Right ventricle myocardium superior (tissue), 1 donor: ENCODE measurements at regions not wholly inside any gene's neighbourhood (a gene's known extent, or its start where the extent isn't known, plus 50 kb on each side); places are given as distances from the start of the nearest gene placed in this dataset.
A peak's percentile ranks its signal among the peaks of the same experiment; 100 is the strongest.

Experiments
- ATAC-seq: fragments of 200-7000 bp; cut with Tn5 transposase; one replicate; pipeline ENCODE4 v1.9.1; 2020; ENCODE audit warnings: mild to moderate bottlenecking; ENCODE audit not compliant: poor library complexity
- DNase-seq: peaks from one replicate; pipeline ENCODE4 v3.0.0-alpha.2; 2020
- intact Hi-C: fragments of 100-400 bp; cut with DNase I; formaldehyde crosslinking; loops from one replicate; pipeline ENCODE4 v1.11.2; 2022
- donor health status: DM: no; HTN: yes; CAD: no; lungs with severe emphysema.

GRCh38 chr11:92276773-92277172 lies 52.2 kb downstream of the FAT3 start:
- intact Hi-C loops: no loop called here
- DNase-seq (no peak), ATAC-seq (no peak)

- DNase-seq (no peak), ATAC-seq (no peak)
- intact Hi-C loops: no loop called here
These were observed 53.3 kb downstream of the FAT3 start for GRCh38 chr11:92277871-92278270.

GRCh38 chr11:92278791-92279433 lies 54.3 kb downstream of the FAT3 start:
- DNase-seq (no peak), ATAC-seq (no peak)
- intact Hi-C loops: no loop called here

- intact Hi-C loops: no loop called here
- ATAC-seq (no peak), DNase-seq (no peak)
These were observed 59.5 kb downstream of the FAT3 start for GRCh38 chr11:92284107-92284506.

GRCh38 chr11:92284558-92284957 lies 59.9 kb downstream of the FAT3 start:
- ATAC-seq (peak; percentile 97), DNase-seq (peak; percentile 43)
- intact Hi-C loops: no loop called here

GRCh38 chr11:92285776-92286175 lies 61.2 kb downstream of the FAT3 start:
- no peak for ATAC-seq
- DNase-seq: no peak
- intact Hi-C loops: no loop called here

GRCh38 chr11:92286709-92287108 lies 62.1 kb downstream of the FAT3 start:
- intact Hi-C loops: no loop called here
- ATAC-seq: no peak
- DNase-seq: no peak

- intact Hi-C loops: no loop called here
- ATAC-seq (no peak), DNase-seq (no peak)
These were observed 70.8 kb downstream of the FAT3 start for GRCh38 chr11:92295175-92296137.

GRCh38 chr11:92296138-92296515 lies 71.5 kb downstream of the FAT3 start:
- ATAC-seq: no peak
- intact Hi-C loops: no loop called here
- DNase-seq: no peak

- intact Hi-C loops: no loop called here
- ATAC-seq (no peak), DNase-seq (no peak)
These were observed 73.2 kb downstream of the FAT3 start for GRCh38 chr11:92297567-92298553.

GRCh38 chr11:92300876-92301275 lies 76.3 kb downstream of the FAT3 start:
- intact Hi-C loops: no loop called here
- DNase-seq: no peak
- no peak for ATAC-seq

- intact Hi-C loops: no loop called here
- ATAC-seq: no peak
- no peak for DNase-seq
These were observed 78.2 kb downstream of the FAT3 start for GRCh38 chr11:92302770-92303169.

- intact Hi-C loops: no loop called here
- DNase-seq (no peak), ATAC-seq (no peak)
These were observed 79.7 kb downstream of the FAT3 start for GRCh38 chr11:92304271-92304670.

GRCh38 chr11:92306966-92307510 lies 82.4 kb downstream of the FAT3 start:
- DNase-seq (no peak), ATAC-seq (no peak)
- intact Hi-C loops: no loop called here

- DNase-seq (no peak), ATAC-seq (no peak)
- intact Hi-C loops: no loop called here
These were observed 83.7 kb downstream of the FAT3 start for GRCh38 chr11:92308366-92308765.

- intact Hi-C loops: no loop called here
- DNase-seq: no peak
- no peak for ATAC-seq
These were observed 87.2 kb downstream of the FAT3 start for GRCh38 chr11:92311616-92312449.

- DNase-seq (no peak), ATAC-seq (no peak)
- intact Hi-C loops: no loop called here
These were observed 89.2 kb downstream of the FAT3 start for GRCh38 chr11:92313784-92314183.

GRCh38 chr11:92314499-92314898 lies 89.9 kb downstream of the FAT3 start:
- DNase-seq (no peak), ATAC-seq (peak; percentile 53)
- intact Hi-C loops: no loop called here
